H9 (cell line): ENCODE measurements at regions not wholly inside any gene's neighbourhood (a gene's known extent, or its start where the extent isn't known, plus 50 kb on each side); places are given as distances from the start of the nearest gene placed in this dataset.

Experiments
- DNase-seq: peaks from one replicate; pipeline ENCODE4 v3.0.0-alpha.2; 2017
- H2AFZ ChIP-seq: one replicate; pipeline ENCODE4 v1.6.1; 2013; ENCODE audit warnings: mild to moderate bottlenecking, low read length, control low read depth, moderate library complexity
- H2AK5ac ChIP-seq: 2 replicates; pipeline ENCODE4 v1.6.1; 2013; ENCODE audit warnings: low read length, control low read depth, mixed read lengths; ENCODE audit not compliant: insufficient read length
- H2BK120ac ChIP-seq: one replicate; pipeline ENCODE4 v1.6.1; 2013; ENCODE audit warnings: low read depth, mild to moderate bottlenecking, low read length, control low read depth, inconsistent platforms; ENCODE audit not compliant: poor library complexity, severe bottlenecking
- H2BK12ac ChIP-seq: 2 replicates; pipeline ENCODE4 v1.6.1; 2013; ENCODE audit warnings: low read length, control low read depth, mixed read lengths, low read depth; ENCODE audit not compliant: insufficient read length
- H2BK15ac ChIP-seq: 2 replicates; pipeline ENCODE4 v1.6.1; 2013; ENCODE audit warnings: low read depth, low read length, control low read depth
- H2BK20ac ChIP-seq: one replicate; pipeline ENCODE4 v1.6.1; 2013; ENCODE audit warnings: low read depth, mild to moderate bottlenecking, low read length, control low read depth, inconsistent platforms; ENCODE audit not compliant: poor library complexity, severe bottlenecking
- H2BK5ac ChIP-seq: 2 replicates; pipeline ENCODE4 v1.6.1; 2013; ENCODE audit warnings: low read length, control low read depth, mixed read lengths; ENCODE audit not compliant: insufficient read length
- H3K14ac ChIP-seq: 2 replicates; pipeline ENCODE4 v1.6.1; 2013; ENCODE audit warnings: low read length, control low read depth; ENCODE audit not compliant: insufficient read depth
- H3K18ac ChIP-seq: 2 replicates; pipeline ENCODE4 v1.6.1; 2013; ENCODE audit warnings: low read depth, mild to moderate bottlenecking, mixed read lengths, low read length, control low read depth; ENCODE audit not compliant: insufficient read length
- H3K23ac ChIP-seq: 2 replicates; pipeline ENCODE4 v1.6.1; 2013; ENCODE audit warnings: low read length, control low read depth, mixed read lengths, low read depth; ENCODE audit not compliant: insufficient read length
- H3K23me2 ChIP-seq: 2 replicates; pipeline ENCODE4 v1.6.1; 2013; ENCODE audit warnings: low read depth, mild to moderate bottlenecking, mixed read lengths, low read length, control low read depth; ENCODE audit not compliant: insufficient read length, poor library complexity, severe bottlenecking
- H3K27ac ChIP-seq: 2 replicates; pipeline ENCODE4 v1.5.1; 2013; ENCODE audit warnings: low read length, control low read depth, mixed read lengths, low read depth; ENCODE audit not compliant: insufficient read length
- H3K27me3 ChIP-seq: 2 replicates; pipeline ENCODE4 v1.6.1; 2013; ENCODE audit warnings: low read length, control low read depth, inconsistent platforms; ENCODE audit not compliant: insufficient read depth
- H3K4ac ChIP-seq: 2 replicates; pipeline ENCODE4 v1.6.1; 2013; ENCODE audit warnings: low read depth, mild to moderate bottlenecking, control low read depth, inconsistent platforms, low read length, moderate library complexity
- H3K4me1 ChIP-seq: 2 replicates; pipeline ENCODE4 v1.6.1; 2013; ENCODE audit warnings: low read length, control low read depth, inconsistent platforms; ENCODE audit not compliant: insufficient read depth
- H3K4me2 ChIP-seq: 2 replicates; pipeline ENCODE4 v1.6.1; 2013; ENCODE audit warnings: low read length, control low read depth, mixed read lengths; ENCODE audit not compliant: insufficient read length, insufficient read depth
- H3K56ac ChIP-seq: 2 replicates; pipeline ENCODE4 v1.6.1; 2013; ENCODE audit warnings: low read depth, mild to moderate bottlenecking, mixed read lengths, low read length, control low read depth; ENCODE audit not compliant: insufficient read length
- H3K79me1 ChIP-seq: 2 replicates; pipeline ENCODE4 v1.6.1; 2013; ENCODE audit warnings: low read depth, mild to moderate bottlenecking, moderate library complexity, low read length, control low read depth, inconsistent platforms; ENCODE audit not compliant: insufficient read depth, poor library complexity, severe bottlenecking
- H3K79me2 ChIP-seq: 2 replicates; pipeline ENCODE4 v1.6.1; 2013; ENCODE audit warnings: low read length, control low read depth, inconsistent platforms; ENCODE audit not compliant: insufficient read depth
- H3K9ac ChIP-seq: 2 replicates; pipeline ENCODE4 v1.6.1; 2013; ENCODE audit warnings: low read length, control low read depth, mixed read lengths; ENCODE audit not compliant: insufficient read length; ENCODE audit errors: extremely low read depth
- H3K9me3 ChIP-seq: one replicate; pipeline ENCODE4 v1.6.1; 2013; ENCODE audit warnings: low read depth, low read length, inconsistent platforms; ENCODE audit not compliant: control insufficient read depth
- H3T11ph ChIP-seq: one replicate; pipeline ENCODE4 v1.6.1; 2013; ENCODE audit warnings: mild to moderate bottlenecking, low read length, control low read depth, inconsistent platforms
- H4K20me1 ChIP-seq: one replicate; pipeline ENCODE4 v1.6.1; 2013; ENCODE audit not compliant: control insufficient read depth, insufficient read length, insufficient read depth
- H4K5ac ChIP-seq: 2 replicates; pipeline ENCODE4 v1.6.1; 2013; ENCODE audit warnings: low read depth, mild to moderate bottlenecking, mixed read lengths, low read length, control low read depth; ENCODE audit not compliant: insufficient read length
- H4K8ac ChIP-seq: replicated peaks from 2 replicates; pipeline ENCODE4 v1.6.1; 2013; ENCODE audit warnings: low read length, control low read depth, mixed read lengths, low read depth; ENCODE audit not compliant: insufficient read length
- H4K91ac ChIP-seq: 2 replicates; pipeline ENCODE4 v1.6.1; 2013; ENCODE audit warnings: low read depth, mild to moderate bottlenecking, moderate library complexity, mixed read lengths, low read length, control low read depth; ENCODE audit not compliant: insufficient read length
- H3K27ac Mint-ChIP-seq, 3 experiments: 2 replicates in 2 of 3; 3 replicates in 1 of 3; pipeline ENCODE4 v1.8.0; 2020 to 2021; ENCODE audit warnings: mixed read lengths in 3 of 3, mild to moderate bottlenecking in 1 of 3, moderate library complexity in 1 of 3
- H3K27me3 Mint-ChIP-seq: 2 replicates; pipeline ENCODE4 v1.8.0; 2021; ENCODE audit warnings: low read depth, mild to moderate bottlenecking, moderate library complexity, mixed read lengths
- H3K36me3 Mint-ChIP-seq, 3 experiments: 2 replicates in 2 of 3; 3 replicates in 1 of 3; pipeline ENCODE4 v1.8.0; 2020 to 2021; ENCODE audit warnings: low read depth in 3 of 3, mixed read lengths in 3 of 3; ENCODE audit not compliant: insufficient read depth in 1 of 3
- H3K4me1 Mint-ChIP-seq, 2 experiments: 2 replicates each; pipeline ENCODE4 v1.8.0; 2020; ENCODE audit warnings: mixed read lengths in 2 of 2
- H3K4me3 Mint-ChIP-seq, 2 experiments: 2 replicates in 1 of 2; 3 replicates in 1 of 2; pipeline ENCODE4 v1.8.0; 2020 to 2021; ENCODE audit warnings: mild to moderate bottlenecking in 2 of 2, mixed read lengths in 2 of 2, moderate library complexity in 1 of 2
- H3K9me3 Mint-ChIP-seq, 2 experiments: 2 replicates in 1 of 2; 3 replicates in 1 of 2; pipeline ENCODE4 v1.8.0; 2020; ENCODE audit warnings: mild to moderate bottlenecking in 2 of 2, mixed read lengths in 2 of 2, moderate library complexity in 1 of 2
- WGBS: extraction: QIAGEN DNeasy Blood & Tissue Kit; methylation state at CpG from one replicate; pipeline ENCODE4 v1.1.7; 2013; ENCODE audit warnings: missing lambda C conversion rate, low lambda C conversion rate, mixed read lengths; ENCODE audit not compliant: insufficient read length; ENCODE audit errors: extremely low coverage; 5-methylcytosine and 5-hydroxymethylcytosine counted together
- TF ChIP-seq, protein P1 (sequence below): fragments of 200-600 bp; sonication (generic); conservative IDR thresholded peaks from 3 replicates; pipeline ENCODE4 v1.8.0; 2021; ENCODE audit warnings: antibody characterized with exemption, mild to moderate bottlenecking

GRCh38 chr9:129367287-129367686, 189.2 kb upstream of the IER5L start:
- H3K27ac Mint-ChIP-seq: no peak overlapping the region
- no peaks in the 10 kb centered on the region for H3K79me1 ChIP-seq
- H3K4me2 ChIP-seq: no peak overlapping the region
- no peak overlapping the region for H3K27ac ChIP-seq
- H3K4me3 Mint-ChIP-seq: no peak overlapping the region
- H3K14ac ChIP-seq: no peak overlapping the region
- peaks cover 21 to 22% of the 10 kb centered on the region in 2 experiments for H3K9me3 Mint-ChIP-seq
- no peaks in the 10 kb centered on the region for H3K23me2 ChIP-seq
- no peak overlapping the region for H2BK15ac ChIP-seq
- H3K27me3 ChIP-seq: no peaks in the 10 kb centered on the region
- H3K4ac ChIP-seq: no peak overlapping the region
- H3K27me3 Mint-ChIP-seq: peaks cover 12% of the 10 kb centered on the region
- no peak overlapping the region for H4K5ac ChIP-seq
- H4K8ac ChIP-seq: no peak overlapping the region
- H4K20me1 ChIP-seq: no peaks in the 10 kb centered on the region
- no peaks in the 10 kb centered on the region for H3K79me2 ChIP-seq
- no peak overlapping the region for H2BK12ac ChIP-seq
- H2BK5ac ChIP-seq: no peak overlapping the region
- no peak overlapping the region for H4K91ac ChIP-seq
- no peak for DNase-seq
- H3K36me3 Mint-ChIP-seq: peaks cover 0 to 16% (median 2%) of the 10 kb centered on the region in 3 experiments; a peak in 4 of 7 replicates
- TF ChIP-seq, protein P1, sequence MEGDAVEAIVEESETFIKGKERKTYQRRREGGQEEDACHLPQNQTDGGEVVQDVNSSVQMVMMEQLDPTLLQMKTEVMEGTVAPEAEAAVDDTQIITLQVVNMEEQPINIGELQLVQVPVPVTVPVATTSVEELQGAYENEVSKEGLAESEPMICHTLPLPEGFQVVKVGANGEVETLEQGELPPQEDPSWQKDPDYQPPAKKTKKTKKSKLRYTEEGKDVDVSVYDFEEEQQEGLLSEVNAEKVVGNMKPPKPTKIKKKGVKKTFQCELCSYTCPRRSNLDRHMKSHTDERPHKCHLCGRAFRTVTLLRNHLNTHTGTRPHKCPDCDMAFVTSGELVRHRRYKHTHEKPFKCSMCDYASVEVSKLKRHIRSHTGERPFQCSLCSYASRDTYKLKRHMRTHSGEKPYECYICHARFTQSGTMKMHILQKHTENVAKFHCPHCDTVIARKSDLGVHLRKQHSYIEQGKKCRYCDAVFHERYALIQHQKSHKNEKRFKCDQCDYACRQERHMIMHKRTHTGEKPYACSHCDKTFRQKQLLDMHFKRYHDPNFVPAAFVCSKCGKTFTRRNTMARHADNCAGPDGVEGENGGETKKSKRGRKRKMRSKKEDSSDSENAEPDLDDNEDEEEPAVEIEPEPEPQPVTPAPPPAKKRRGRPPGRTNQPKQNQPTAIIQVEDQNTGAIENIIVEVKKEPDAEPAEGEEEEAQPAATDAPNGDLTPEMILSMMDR: no peak
- no peak overlapping the region for H2AK5ac ChIP-seq
- H3K4me1 Mint-ChIP-seq: peaks cover under 1 to 2% of the 10 kb centered on the region in 2 experiments
- H3T11ph ChIP-seq: no peak overlapping the region
- no peak overlapping the region for H2BK20ac ChIP-seq
- no peaks in the 10 kb centered on the region for H3K4me1 ChIP-seq
- no peak overlapping the region for H3K23ac ChIP-seq
- no peak overlapping the region for H2BK120ac ChIP-seq
- no peak overlapping the region for H3K56ac ChIP-seq
- no peaks in the 10 kb centered on the region for H3K9me3 ChIP-seq
- no peak overlapping the region for H3K18ac ChIP-seq
- no peak overlapping the region for H2AFZ ChIP-seq
- no peak overlapping the region for H3K9ac ChIP-seq
- no CpG with 5 or more reads among the region's 5 CpGs for WGBS
